NT2/D1 (cell line): ENCODE measurements at regions not wholly inside any gene's neighbourhood (a gene's known extent, or its start where the extent isn't known, plus 50 kb on each side); places are given as distances from the start of the nearest gene placed in this dataset.

Source experiments
- YY1 ChIP-seq: IDR thresholded peaks from 2 replicates; pipeline ENCODE4 v1.6.1; 2011; ENCODE audit not compliant: insufficient read length, insufficient read depth
- ZNF274 ChIP-seq: IDR thresholded peaks from 2 replicates; pipeline ENCODE4 v1.6.1; 2011; ENCODE audit warnings: mild to moderate bottlenecking, low read depth, low read length

DNA sequence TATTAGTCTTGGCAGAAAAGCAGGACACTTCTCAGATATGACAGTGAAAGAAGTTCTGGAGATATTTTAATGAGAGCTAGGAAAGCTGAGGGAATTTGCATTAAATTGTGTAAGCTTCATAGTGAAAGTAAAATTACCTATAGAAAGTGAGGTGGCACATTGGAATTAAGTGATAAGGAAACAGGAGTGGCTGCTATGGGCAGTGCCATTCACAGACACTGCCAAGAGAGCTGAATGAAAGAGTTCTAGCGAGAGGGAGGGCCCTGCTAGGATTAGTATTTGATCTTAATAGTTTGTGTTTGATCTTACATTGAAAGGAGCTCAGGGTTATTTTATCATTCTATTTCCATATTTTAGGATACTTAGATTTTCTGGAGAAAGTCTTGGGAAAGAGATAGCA, 351.9 kb downstream of the DDX10 start:
- TF ChIP-seq ZNF274 (no peak), YY1 (no peak)
